ENCODE measurements at regions not wholly inside any gene's neighbourhood (a gene's known extent, or its start where the extent isn't known, plus 50 kb on each side); places are given as distances from the start of the nearest gene placed in this dataset.
A peak's percentile ranks its signal among the peaks of the same experiment; 100 is the strongest.

- no peak for DNase-seq
- Mint-ChIP-seq H3K27ac (no peak overlapping the region), H3K4me1 (no peaks in the 10 kb centered on the region), H3K36me3 (no peaks in the 10 kb centered on the region), H3K4me3 (no peak overlapping the region), H3K27me3 (peaks cover 10 to 27% of the 10 kb centered on the region in 2 donors), H3K9me3 (peaks cover 0 to 4% (median 0%) of the 10 kb centered on the region in 8 donors)
- Histone ChIP-seq H3K4me1 (ENCODE audit: insufficient read depth, low read length) (no peaks in the 10 kb centered on the region), H3K27ac (ENCODE audit: low read depth, low read length) (no peak overlapping the region), H3K4me3 (ENCODE audit: low read length in 2 of 2) (no peak overlapping the region), H3K36me3 (ENCODE audit: insufficient read depth, low read length) (no peaks in the 10 kb centered on the region), H3K9me3 (ENCODE audit: control insufficient read depth in 1 of 2, low read length in 2 of 2) (no peaks in the 10 kb centered on the region), H3K27me3 (ENCODE audit: insufficient read depth, low read length) (peaks cover 5% of the 10 kb centered on the region)
- CTCF ChIA-PET (ENCODE audit: partially characterized antibody), result no interaction called here
- POLR2A ChIA-PET (ENCODE audit: partially characterized antibody), result no interaction called here
- intact Hi-C loops (cut with micrococcal nuclease), result no loop called here
These were observed 67.0 kb upstream of the DAB2IP start for GRCh38 chr9:121584421-121584820.

DNA sequence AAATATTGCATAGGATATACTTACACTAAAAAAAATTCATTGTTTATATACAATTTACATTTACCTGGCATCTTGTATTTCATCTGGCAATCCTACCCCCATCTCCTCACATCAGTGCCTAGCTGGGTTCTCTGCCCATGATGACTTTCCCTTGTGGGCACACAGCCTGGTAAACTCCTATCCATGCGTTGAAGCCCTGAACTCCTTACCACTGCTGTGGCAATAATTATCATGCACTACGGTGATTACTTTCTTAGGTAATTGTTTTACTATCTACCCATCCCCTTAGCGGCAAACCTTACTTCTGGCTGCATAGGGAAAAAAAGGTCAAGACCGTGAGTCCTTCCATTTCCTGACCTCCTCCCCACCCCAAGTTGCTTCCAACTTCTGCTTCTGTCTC lies 63.6 kb upstream of the DAB2IP start:
- Mint-ChIP-seq H3K27ac (no peak overlapping the region), H3K4me3 (no peak overlapping the region), H3K4me1 (no peaks in the 10 kb centered on the region), H3K27me3 (peaks cover 13 to 36% of the 10 kb centered on the region in 2 donors), H3K9me3 (peaks cover 0 to 4% (median 0%) of the 10 kb centered on the region in 8 donors), H3K36me3 (no peaks in the 10 kb centered on the region)
- no peaks in the 10 kb centered on the region for H3K36me3 ChIP-seq (ENCODE audit: insufficient read depth, low read length)
- CTCF ChIA-PET (ENCODE audit: partially characterized antibody), result no interaction called here
- POLR2A ChIA-PET (ENCODE audit: partially characterized antibody), result no interaction called here
- intact Hi-C loops (cut with micrococcal nuclease), result no loop called here
- H3K27ac ChIP-seq (ENCODE audit: low read depth, low read length), result no peak overlapping the region
- no peaks in the 10 kb centered on the region for H3K9me3 ChIP-seq (ENCODE audit: control insufficient read depth in 1 of 2, low read length in 2 of 2)
- DNase-seq, result no peak
- H3K4me3 ChIP-seq (ENCODE audit: low read length in 2 of 2), result no peak overlapping the region
- no peaks in the 10 kb centered on the region for H3K27me3 ChIP-seq (ENCODE audit: insufficient read depth, low read length)
- H3K4me1 ChIP-seq (ENCODE audit: insufficient read depth, low read length), result no peaks in the 10 kb centered on the region

GRCh38 chr9:121589986-121590385 lies 61.4 kb upstream of the DAB2IP start:
- Mint-ChIP-seq H3K36me3 (no peaks in the 10 kb centered on the region), H3K4me3 (no peak overlapping the region), H3K4me1 (no peaks in the 10 kb centered on the region), H3K27me3 (peaks cover 16 to 38% of the 10 kb centered on the region in 2 donors), H3K9me3 (peaks cover 0 to 7% (median 2%) of the 10 kb centered on the region in 8 donors), H3K27ac (no peak overlapping the region)
- Histone ChIP-seq H3K27me3 (ENCODE audit: insufficient read depth, low read length) (no peaks in the 10 kb centered on the region), H3K27ac (ENCODE audit: low read depth, low read length) (no peak overlapping the region), H3K4me3 (ENCODE audit: low read length in 2 of 2) (no peak overlapping the region), H3K4me1 (ENCODE audit: insufficient read depth, low read length) (no peaks in the 10 kb centered on the region), H3K36me3 (ENCODE audit: insufficient read depth, low read length) (no peaks in the 10 kb centered on the region), H3K9me3 (ENCODE audit: control insufficient read depth in 1 of 2, low read length in 2 of 2) (no peaks in the 10 kb centered on the region)
- POLR2A ChIA-PET (ENCODE audit: partially characterized antibody), result no interaction called here
- CTCF ChIA-PET (ENCODE audit: partially characterized antibody), result no interaction called here
- intact Hi-C loops (cut with micrococcal nuclease), result no loop called here
- DNase-seq, result no peak

GRCh38 chr9:121592265-121592664 lies 59.2 kb upstream of the DAB2IP start:
- intact Hi-C loops (cut with micrococcal nuclease), result no loop called here
- CTCF ChIA-PET (ENCODE audit: partially characterized antibody), result no interaction called here
- H3K27me3 Mint-ChIP-seq, result peaks cover 17 to 39% of the 10 kb centered on the region in 2 donors
- Histone ChIP-seq H3K4me1 (ENCODE audit: insufficient read depth, low read length) (no peaks in the 10 kb centered on the region), H3K4me3 (ENCODE audit: low read length in 2 of 2) (no peak overlapping the region), H3K9me3 (ENCODE audit: control insufficient read depth in 1 of 2, low read length in 2 of 2) (no peaks in the 10 kb centered on the region), H3K27me3 (ENCODE audit: insufficient read depth, low read length) (peaks cover 3% of the 10 kb centered on the region), H3K36me3 (ENCODE audit: insufficient read depth, low read length) (no peaks in the 10 kb centered on the region), H3K27ac (ENCODE audit: low read depth, low read length) (no peak overlapping the region)
- no peaks in the 10 kb centered on the region for H3K4me1 Mint-ChIP-seq
- POLR2A ChIA-PET (ENCODE audit: partially characterized antibody), result no interaction called here
- no peak overlapping the region for H3K27ac Mint-ChIP-seq
- no peaks in the 10 kb centered on the region for H3K36me3 Mint-ChIP-seq
- H3K4me3 Mint-ChIP-seq, result no peak overlapping the region
- peaks cover 0 to 13% (median 4%) of the 10 kb centered on the region in 8 donors for H3K9me3 Mint-ChIP-seq
- no peak for DNase-seq

DNA sequence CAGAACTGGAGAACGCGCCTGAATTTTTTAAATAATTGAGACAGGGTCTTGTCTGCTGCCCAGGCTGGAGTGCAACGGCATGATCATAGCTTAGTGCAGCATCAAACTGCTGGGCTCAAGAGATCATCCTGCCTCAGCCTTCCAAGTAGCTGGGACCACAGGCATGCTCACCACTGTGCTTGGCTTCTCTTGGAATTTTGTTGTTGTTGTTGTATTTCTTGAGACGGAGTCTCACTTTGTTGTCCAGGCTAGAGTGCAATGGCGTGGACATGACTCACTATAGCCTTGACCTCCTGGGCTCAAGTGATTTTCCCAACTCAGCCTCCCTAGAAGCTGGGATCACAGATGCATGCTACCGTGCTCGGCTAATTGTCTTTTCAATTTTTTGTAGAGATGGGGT lies 58.4 kb upstream of the DAB2IP start:
- peaks cover 8% of the 10 kb centered on the region for H3K27me3 ChIP-seq (ENCODE audit: insufficient read depth, low read length)
- no peaks in the 10 kb centered on the region for H3K36me3 ChIP-seq (ENCODE audit: insufficient read depth, low read length)
- no peaks in the 10 kb centered on the region for H3K36me3 Mint-ChIP-seq
- intact Hi-C loops (cut with micrococcal nuclease), result no loop called here
- CTCF ChIA-PET (ENCODE audit: partially characterized antibody), result no interaction called here
- H3K9me3 ChIP-seq (ENCODE audit: control insufficient read depth in 1 of 2, low read length in 2 of 2), result no peaks in the 10 kb centered on the region
- no peak overlapping the region for H3K27ac Mint-ChIP-seq
- H3K4me3 Mint-ChIP-seq, result no peak overlapping the region
- H3K4me1 ChIP-seq (ENCODE audit: insufficient read depth, low read length), result no peaks in the 10 kb centered on the region
- peaks cover 20 to 42% of the 10 kb centered on the region in 2 donors for H3K27me3 Mint-ChIP-seq
- peaks cover 0 to 16% (median 8%) of the 10 kb centered on the region in 8 donors for H3K9me3 Mint-ChIP-seq
- no peak overlapping the region for H3K4me3 ChIP-seq (ENCODE audit: low read length in 2 of 2)
- no peak for DNase-seq
- H3K27ac ChIP-seq (ENCODE audit: low read depth, low read length), result no peak overlapping the region
- POLR2A ChIA-PET (ENCODE audit: partially characterized antibody), result no interaction called here
- no peaks in the 10 kb centered on the region for H3K4me1 Mint-ChIP-seq

DNA sequence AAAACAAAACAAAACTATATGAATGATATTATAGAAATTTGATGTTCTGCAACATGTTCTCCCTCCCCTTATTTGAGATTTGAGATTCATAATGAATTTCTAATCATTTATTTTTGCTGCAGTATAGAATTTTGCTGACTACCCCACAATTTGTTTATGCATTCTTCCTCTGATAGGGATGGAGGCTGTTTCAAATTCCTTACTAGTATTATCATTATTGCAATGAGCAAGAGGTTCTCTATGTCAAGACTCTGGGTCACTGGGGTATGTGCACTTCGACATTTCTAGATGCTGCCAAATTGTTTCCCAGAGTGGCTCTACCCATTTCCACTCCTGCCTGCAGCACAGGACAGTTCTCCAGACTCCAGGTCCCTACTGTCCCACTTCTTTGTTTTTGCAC lies 54.9 kb upstream of the DAB2IP start:
- intact Hi-C loops (cut with micrococcal nuclease), result no loop called here
- Mint-ChIP-seq H3K9me3 (peaks cover 0 to 18% (median 10%) of the 10 kb centered on the region in 8 donors), H3K4me1 (peaks cover 0 to 3% (median under 1%) of the 10 kb centered on the region in 4 donors), H3K4me3 (no peak overlapping the region), H3K27me3 (peaks cover 28 to 37% of the 10 kb centered on the region in 2 donors), H3K27ac (no peak overlapping the region), H3K36me3 (no peaks in the 10 kb centered on the region)
- ChIA-PET POLR2A (ENCODE audit: partially characterized antibody) (no interaction called here), CTCF (ENCODE audit: partially characterized antibody) (no interaction called here)
- H3K27me3 ChIP-seq (ENCODE audit: insufficient read depth, low read length), result peaks cover 8% of the 10 kb centered on the region
- H3K36me3 ChIP-seq (ENCODE audit: insufficient read depth, low read length), result no peaks in the 10 kb centered on the region
- H3K27ac ChIP-seq (ENCODE audit: low read depth, low read length), result no peak overlapping the region
- no peak overlapping the region for H3K4me3 ChIP-seq (ENCODE audit: low read length in 2 of 2)
- no peak for DNase-seq
- H3K4me1 ChIP-seq (ENCODE audit: insufficient read depth, low read length), result no peaks in the 10 kb centered on the region
- H3K9me3 ChIP-seq (ENCODE audit: control insufficient read depth in 1 of 2, low read length in 2 of 2), result no peaks in the 10 kb centered on the region

GRCh38 chr9:121597698-121598166 lies 53.7 kb upstream of the DAB2IP start:
- DNase-seq, result no peak
- peak overlapping the region in 2 of 8 donors; percentile 6 to 19 for H3K4me3 Mint-ChIP-seq
- CTCF ChIA-PET (ENCODE audit: partially characterized antibody), result no interaction called here
- no peak overlapping the region for H3K27ac Mint-ChIP-seq
- H3K27ac ChIP-seq (ENCODE audit: low read depth, low read length), result no peak overlapping the region
- H3K36me3 Mint-ChIP-seq, result no peaks in the 10 kb centered on the region
- peaks cover 8% of the 10 kb centered on the region for H3K27me3 ChIP-seq (ENCODE audit: insufficient read depth, low read length)
- H3K27me3 Mint-ChIP-seq, result peaks cover 34 to 42% of the 10 kb centered on the region in 2 donors
- H3K9me3 ChIP-seq (ENCODE audit: control insufficient read depth in 1 of 2, low read length in 2 of 2), result no peaks in the 10 kb centered on the region
- peaks cover 0 to 18% (median 10%) of the 10 kb centered on the region in 8 donors for H3K9me3 Mint-ChIP-seq
- no peak overlapping the region for H3K4me3 ChIP-seq (ENCODE audit: low read length in 2 of 2)
- POLR2A ChIA-PET (ENCODE audit: partially characterized antibody), result no interaction called here
- H3K4me1 ChIP-seq (ENCODE audit: insufficient read depth, low read length), result no peaks in the 10 kb centered on the region
- intact Hi-C loops (cut with micrococcal nuclease), result no loop called here
- H3K36me3 ChIP-seq (ENCODE audit: insufficient read depth, low read length), result no peaks in the 10 kb centered on the region
- peaks cover 0 to 3% (median under 1%) of the 10 kb centered on the region in 4 donors for H3K4me1 Mint-ChIP-seq
